ENCODE measurements at regions not wholly inside any gene's neighbourhood (a gene's known extent, or its start where the extent isn't known, plus 50 kb on each side); places are given as distances from the start of the nearest gene placed in this dataset.

DNA sequence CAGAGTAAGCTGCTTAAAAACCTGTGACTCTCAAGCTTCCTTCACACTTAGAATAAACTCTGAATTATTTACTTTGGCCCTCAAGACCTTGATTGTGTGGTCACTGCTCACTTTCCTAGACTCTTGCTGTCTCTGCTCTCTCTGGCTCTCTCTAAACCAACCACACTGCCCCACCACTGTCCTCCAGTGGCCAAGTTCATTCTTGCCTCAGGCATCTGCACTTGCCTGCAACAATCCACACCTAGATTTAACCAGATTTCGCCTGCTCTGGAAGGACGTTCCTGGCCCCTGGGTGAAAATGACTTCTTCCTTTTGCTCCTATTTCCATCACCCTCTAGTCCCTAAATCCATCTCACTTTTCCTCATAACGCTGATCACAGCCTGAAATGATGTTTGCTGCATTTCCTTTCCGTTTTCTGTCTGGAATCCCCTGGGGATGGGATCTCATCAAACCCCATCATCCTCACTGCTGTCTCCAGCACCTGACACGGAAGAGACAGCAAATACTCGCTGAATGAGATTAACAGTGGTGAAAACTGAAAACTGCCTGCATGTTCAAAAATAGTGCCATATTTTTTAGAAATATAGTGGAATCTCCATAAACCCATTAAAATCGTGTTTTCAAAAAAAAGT, 232.6 kb downstream of the UQCRFS1 start:
- DNase-seq (ENCODE audit: low read depth) = peak; percentile 58

DNA sequence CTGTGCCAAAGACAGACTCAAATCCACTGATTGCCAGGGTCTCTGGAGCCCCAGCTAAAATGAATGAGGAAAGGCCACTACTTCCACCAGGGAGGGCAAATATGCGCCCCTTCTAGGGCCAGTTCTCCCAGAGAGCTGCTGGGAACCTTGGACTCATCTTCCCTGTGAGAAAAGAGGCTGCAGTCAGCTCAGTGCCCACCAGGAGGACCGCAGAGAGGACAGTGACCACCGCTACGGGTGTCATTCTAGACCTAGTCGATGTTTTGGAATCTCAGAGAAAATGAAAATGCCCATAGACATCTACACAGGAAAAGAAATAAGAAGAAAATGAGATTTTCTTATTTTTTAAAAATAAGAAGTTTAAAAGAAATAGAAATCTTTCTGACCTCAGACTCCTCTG, 235.1 kb downstream of the UQCRFS1 start:
- no peak for DNase-seq (ENCODE audit: low read depth)

- DNase-seq (ENCODE audit: low read depth) = no peak
Measured at GRCh38 chr19:28972058-28972852, 240.7 kb downstream of the UQCRFS1 start.

DNA sequence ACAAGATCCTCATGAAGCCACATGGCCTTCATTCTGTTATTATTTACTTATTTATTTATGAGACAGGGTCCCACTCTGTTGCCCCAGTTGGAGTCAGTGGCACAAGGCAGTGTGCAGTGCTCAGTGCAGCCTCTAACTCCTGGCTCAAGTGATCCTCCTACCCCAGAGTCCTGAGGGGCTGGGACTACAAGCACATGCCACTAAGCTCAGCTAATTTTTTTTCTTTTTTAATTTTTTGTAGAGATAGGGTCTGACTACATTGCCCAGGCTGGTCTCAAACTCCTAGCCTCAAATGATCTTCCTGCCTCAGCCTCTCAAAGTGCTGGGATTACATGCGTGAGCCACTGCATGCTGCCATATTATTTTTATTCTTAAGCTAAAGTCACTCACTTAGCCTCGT, 241.4 kb downstream of the UQCRFS1 start:
- DNase-seq (ENCODE audit: low read depth) = no peak

DNA sequence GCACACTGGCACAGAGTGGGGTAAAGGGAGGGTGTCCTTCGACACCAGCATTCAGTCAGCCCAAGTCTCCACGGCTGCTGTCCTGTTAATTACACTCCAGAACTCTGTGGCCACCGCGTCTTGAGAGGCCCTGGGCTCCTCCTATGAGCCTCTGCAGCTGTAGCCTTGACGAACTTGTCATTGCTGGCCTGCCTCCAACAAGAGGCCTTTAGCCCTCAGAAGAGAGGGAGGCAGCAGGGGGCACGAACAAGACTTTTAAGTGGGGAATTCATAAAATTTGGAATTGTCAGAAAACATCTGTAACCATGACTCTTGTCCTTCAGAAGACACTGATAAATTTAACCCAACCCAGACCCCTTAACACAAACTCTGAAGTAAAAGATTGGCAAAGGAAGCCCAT, 241.9 kb downstream of the UQCRFS1 start:
- peak; percentile 50 for DNase-seq (ENCODE audit: low read depth)

DNA sequence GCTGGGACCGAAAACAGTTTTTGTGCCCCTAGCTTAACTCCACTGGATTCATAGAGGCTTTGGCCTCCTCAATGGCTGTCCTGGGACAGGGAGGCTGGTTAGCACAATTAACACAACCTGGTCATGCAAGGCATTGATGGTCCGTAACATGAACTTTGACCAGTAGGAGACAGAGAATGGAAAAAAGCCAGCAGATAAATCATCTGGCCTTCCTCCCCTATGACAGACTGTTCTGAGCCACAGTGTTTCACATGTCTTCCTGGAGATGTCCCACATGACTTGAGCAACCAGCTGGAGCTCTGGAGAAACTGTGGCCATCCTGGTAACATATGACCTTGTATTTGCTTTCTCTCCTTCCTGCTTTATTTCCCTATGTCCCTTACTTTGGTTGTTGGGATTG, 244.2 kb downstream of the UQCRFS1 start:
- DNase-seq (ENCODE audit: low read depth) = no peak

- peak; percentile 89 for DNase-seq (ENCODE audit: low read depth)
Measured at GRCh38 chr19:28966737-28967399, 246.1 kb downstream of the UQCRFS1 start.

DNA sequence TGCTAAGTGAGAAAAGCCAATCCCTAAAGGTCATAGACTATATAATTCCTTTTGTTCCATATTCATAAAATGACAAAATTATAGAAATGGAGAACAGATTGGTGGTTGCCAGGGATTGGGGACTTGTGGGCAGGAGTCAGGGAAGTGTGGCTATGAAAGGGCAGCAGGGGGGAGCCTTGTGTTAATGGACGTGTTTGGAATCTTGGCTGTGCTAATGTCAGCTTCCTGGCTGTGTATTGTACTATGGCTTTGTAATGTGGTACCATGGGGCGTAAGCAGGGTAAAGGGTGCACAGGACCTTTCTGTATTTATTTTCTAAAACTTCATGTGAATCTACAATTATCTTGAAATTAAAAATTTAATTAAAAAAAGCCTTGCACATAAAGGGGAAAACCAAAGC, 248.5 kb downstream of the UQCRFS1 start:
- DNase-seq (ENCODE audit: low read depth) = no peak

- DNase-seq (ENCODE audit: low read depth) = no peak
Measured at GRCh38 chr19:28963486-28964250, 249.3 kb downstream of the UQCRFS1 start.

DNA sequence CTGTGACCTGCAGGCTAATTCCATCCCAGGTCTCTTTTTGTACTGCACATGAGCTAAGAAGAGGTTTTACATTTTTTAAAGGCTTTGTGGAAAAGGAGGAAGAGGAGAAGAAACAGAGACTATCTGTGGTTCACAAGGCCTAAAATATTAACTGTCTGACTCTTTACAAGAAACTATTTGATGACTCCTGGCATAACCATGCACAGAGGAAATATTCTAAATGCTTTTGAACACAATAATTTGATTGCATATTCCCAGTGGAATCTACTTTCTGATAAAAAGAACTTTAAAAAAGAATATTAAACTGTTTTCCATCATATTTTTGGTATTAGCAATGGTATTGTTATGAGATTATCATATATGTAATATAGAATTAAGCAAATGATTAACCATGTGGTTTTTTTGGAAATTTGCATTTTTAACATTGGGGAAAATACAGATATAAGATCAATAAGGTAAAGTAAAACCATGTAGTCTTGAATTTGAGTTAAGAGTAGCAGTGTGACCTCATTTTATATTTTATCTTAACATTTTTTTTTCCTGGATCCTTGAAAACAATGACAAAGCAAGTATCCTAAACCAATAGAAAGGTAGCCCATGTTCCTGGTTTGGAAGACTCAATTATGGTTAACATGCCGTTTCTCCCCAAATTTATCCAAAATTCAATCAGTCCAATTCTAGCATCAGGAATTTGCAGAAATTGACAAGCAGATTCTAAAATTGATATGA, 251.0 kb downstream of the UQCRFS1 start:
- DNase-seq (ENCODE audit: low read depth) = peak; percentile 60

GRCh38 chr19:28960986-28961705, 251.8 kb downstream of the UQCRFS1 start:
- DNase-seq (ENCODE audit: low read depth) = peak; percentile 61

- no peak for DNase-seq (ENCODE audit: low read depth)
Measured at GRCh38 chr19:28960586-28960985, 252.4 kb downstream of the UQCRFS1 start.

DNA sequence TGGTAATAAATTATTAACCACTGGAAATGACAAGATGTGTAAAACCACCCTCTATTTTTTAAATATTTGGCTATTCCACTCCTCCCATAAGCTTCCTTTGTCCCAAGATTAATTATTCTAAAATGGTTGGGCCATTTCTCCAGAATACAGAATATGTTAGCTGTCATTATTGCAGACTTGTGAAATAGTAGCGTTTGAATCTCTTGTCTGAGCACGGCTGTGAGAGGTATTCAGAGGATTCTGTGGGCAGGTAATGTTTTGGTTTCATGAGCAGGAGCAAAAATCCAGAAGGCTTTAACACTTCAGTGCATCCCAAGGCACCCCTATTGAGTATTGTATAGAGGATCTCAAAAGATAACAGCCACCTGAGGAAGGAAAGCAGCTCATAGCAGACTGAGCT, 256.0 kb downstream of the UQCRFS1 start:
- no peak for DNase-seq (ENCODE audit: low read depth)

- DNase-seq (ENCODE audit: low read depth) = no peak
Measured at GRCh38 chr19:28956421-28956820, 256.5 kb downstream of the UQCRFS1 start.

GRCh38 chr19:28949535-28949934, 263.4 kb downstream of the UQCRFS1 start:
- no peak for DNase-seq (ENCODE audit: low read depth)

GRCh38 chr19:28949027-28949426, 263.9 kb downstream of the UQCRFS1 start:
- no peak for DNase-seq (ENCODE audit: low read depth)

DNA sequence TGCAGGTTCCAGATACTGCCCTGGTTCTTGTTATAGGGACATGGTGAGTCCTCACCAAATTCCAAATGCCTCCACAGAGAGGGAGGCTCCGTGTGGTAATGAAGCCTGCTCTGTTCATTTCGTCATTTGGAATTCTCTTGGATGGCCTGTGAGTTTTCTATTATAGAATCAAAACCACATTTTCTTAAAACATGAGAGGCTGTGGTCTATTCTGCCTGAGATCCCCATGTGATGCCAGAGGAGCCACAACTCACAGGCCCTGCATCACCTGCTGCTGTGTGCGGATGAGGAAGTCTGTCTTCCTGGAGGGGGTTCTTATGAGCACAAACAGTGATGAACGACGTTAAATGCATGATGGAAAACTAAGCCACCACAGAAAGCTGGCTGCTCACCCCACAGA, 264.4 kb downstream of the UQCRFS1 start:
- DNase-seq (ENCODE audit: low read depth) = peak; percentile 73

- DNase-seq (ENCODE audit: low read depth) = no peak
Measured at GRCh38 chr19:28948026-28948425, 264.9 kb downstream of the UQCRFS1 start.

- no peak for DNase-seq (ENCODE audit: low read depth)
Measured at GRCh38 chr19:28943651-28944050, 269.3 kb downstream of the UQCRFS1 start.

- no peak for DNase-seq (ENCODE audit: low read depth)
Measured at GRCh38 chr19:28941833-28942232, 271.1 kb downstream of the UQCRFS1 start.

All from myocyte (in vitro differentiated cells).